HCT116 (cell line): ENCODE measurements at regions not wholly inside any gene's neighbourhood (a gene's known extent, or its start where the extent isn't known, plus 50 kb on each side); places are given as distances from the start of the nearest gene placed in this dataset.
A peak's percentile ranks its signal among the peaks of the same experiment; 100 is the strongest.

Experiments used
- ATAC-seq: fragments of 200-7000 bp; cut with Tn5 transposase; 2 replicates; pipeline ENCODE4 v1.9.1; 2020; ENCODE audit warnings: mild to moderate bottlenecking, moderate library complexity
- BruUV-seq: library from RNA; stranded (reverse); fragments of 400-500 nt; replicated peaks from 2 replicates; lab custom pipeline; 2021; lab: Mats Ljungman, UMichigan
- CTCF ChIA-PET: fragments of 300-600 bp; sonication (Branson Sonifier 250); formaldehyde crosslinking; loops from one replicate; lab custom pipeline; 2021; ENCODE audit warnings: antibody characterized with exemption; lab: Charles Lee
- POLR2A ChIA-PET: fragments of 300-600, 350-600 bp; sonication (Branson Sonifier 250); formaldehyde crosslinking; loops from one replicate; lab custom pipeline; 2021; ENCODE audit warnings: antibody characterized with exemption; lab: Charles Lee
- RAD21 ChIA-PET, 2 experiments: fragments of 300-600 bp; sonication (Branson Sonifier 250); formaldehyde crosslinking; loops; one replicate each; lab custom pipeline; 2023; ENCODE audit warnings: low total read pairs in 2 of 2; ENCODE audit not compliant: uncharacterized antibody in 2 of 2, unreplicated experiment in 2 of 2, low non-redundant PET in 1 of 2; lab: Charles Lee
- DNase-seq: peaks from one replicate; pipeline ENCODE4 v3.0.0-alpha.2; 2010; ENCODE audit warnings: low read depth, low spot score
- H2AFZ ChIP-seq: fragments of 200-600 bp; shearing (Covaris generic), sonication (generic); 2 replicates; pipeline ENCODE4 v1.6.1; 2017; ENCODE audit warnings: low read depth, mixed run types, mixed read lengths, antibody characterized with exemption, low read length; ENCODE audit not compliant: poor library complexity, severe bottlenecking
- H3K27ac ChIP-seq: 2 replicates; pipeline ENCODE4 v1.5.1; 2012; ENCODE audit warnings: low read depth, low read length
- H3K27me3 ChIP-seq: fragments of 200-600 bp; sonication (generic); 2 replicates; pipeline ENCODE4 v1.6.1; 2016; ENCODE audit warnings: mixed run types, low read length, mixed read lengths; ENCODE audit not compliant: insufficient read depth
- H3K36me3 ChIP-seq, 2 experiments: fragments of 200-500 bp in 1 of 2; fragments of 200-600 bp in 1 of 2; sonication (Bioruptor generic) in 1 of 2; sonication (generic) in 1 of 2; 2 replicates each; pipeline versions ENCODE4 v1.5.1 to v1.6.1; 2014 to 2016; ENCODE audit warnings: low read length in 2 of 2, inconsistent platforms in 1 of 2, mixed read lengths in 1 of 2, mixed run types in 1 of 2; ENCODE audit not compliant: insufficient read depth in 2 of 2, control insufficient read depth in 1 of 2
- H3K4me1 ChIP-seq, 2 experiments: fragments of 200-600 bp in 1 of 2; sonication (generic) in 1 of 2; 2 replicates each; pipeline versions ENCODE4 v1.5.1 to v1.6.1; 2012 to 2017; ENCODE audit warnings: low read length in 2 of 2, inconsistent platforms in 1 of 2, mild to moderate bottlenecking in 1 of 2, mixed read lengths in 1 of 2, mixed run types in 1 of 2, moderate library complexity in 1 of 2; ENCODE audit not compliant: insufficient read depth in 2 of 2, control insufficient read depth in 1 of 2
- H3K4me2 ChIP-seq: fragments of 200-600 bp; sonication (generic); 2 replicates; pipeline ENCODE4 v1.6.1; 2017; ENCODE audit warnings: mixed run types, low read length, mixed read lengths
- H3K4me3 ChIP-seq, 2 experiments: fragments of 200-600 bp in 1 of 2; sonication (generic) in 1 of 2; replicated peaks in 1 of 2; 2 replicates each; pipeline ENCODE4 v1.5.1; 2011 to 2016; ENCODE audit warnings: low read length in 2 of 2, control low read depth in 1 of 2, low read depth in 1 of 2, mild to moderate bottlenecking in 1 of 2, mixed read lengths in 1 of 2, mixed run types in 1 of 2
- H3K79me2 ChIP-seq: fragments of 200-600 bp; sonication (generic); 2 replicates; pipeline ENCODE4 v1.6.1; 2017; ENCODE audit warnings: mild to moderate bottlenecking, mixed run types, low read length, moderate library complexity, mixed read lengths; ENCODE audit not compliant: insufficient read depth
- H3K9ac ChIP-seq: fragments of 200-600 bp; sonication (generic); 2 replicates; pipeline ENCODE4 v1.6.1; 2016; ENCODE audit warnings: low read length, mixed read lengths
- H3K9me2 ChIP-seq: fragments of 200-600 bp; sonication (generic), shearing (Covaris generic); 2 replicates; pipeline ENCODE4 v1.6.1; 2017; ENCODE audit warnings: mixed run types, mild to moderate bottlenecking, moderate library complexity; ENCODE audit not compliant: insufficient read depth
- H3K9me3 ChIP-seq, 2 experiments: fragments of 200-500 bp in 1 of 2; fragments of 200-600 bp in 1 of 2; sonication (Bioruptor generic) in 1 of 2; sonication (generic) in 1 of 2; 2 replicates each; pipeline ENCODE4 v1.6.1; 2014 to 2017; ENCODE audit warnings: low read length in 2 of 2, mixed read lengths in 2 of 2, inconsistent platforms in 1 of 2, low read depth in 1 of 2, mild to moderate bottlenecking in 1 of 2, mixed run types in 1 of 2, moderate library complexity in 1 of 2; ENCODE audit not compliant: control insufficient read depth in 1 of 2, insufficient read depth in 1 of 2
- H4K20me1 ChIP-seq: fragments of 200-600 bp; sonication (generic), shearing (Covaris generic); 2 replicates; pipeline ENCODE4 v1.6.1; 2017; ENCODE audit warnings: mixed run types, mild to moderate bottlenecking, moderate library complexity; ENCODE audit not compliant: insufficient read depth
- EGR1 ChIP-seq: IDR thresholded peaks from 2 replicates; pipeline ENCODE4 v1.6.1; 2012; ENCODE audit warnings: low read depth
- EZH2phosphoT487 ChIP-seq: fragments of 200-600 bp; IDR thresholded peaks from 2 replicates; pipeline ENCODE4 v1.6.1; 2018; ENCODE audit warnings: antibody characterized with exemption, borderline replicate concordance
- FOSL1 ChIP-seq: IDR thresholded peaks from 2 replicates; pipeline ENCODE4 v1.6.1; 2012; ENCODE audit warnings: low read depth
- JUND ChIP-seq: IDR thresholded peaks from 2 replicates; pipeline ENCODE4 v1.6.1; 2012
- SIN3A ChIP-seq: IDR thresholded peaks from 2 replicates; pipeline ENCODE4 v1.6.1; 2012; ENCODE audit warnings: low read depth
- SRF ChIP-seq: IDR thresholded peaks from 2 replicates; pipeline ENCODE4 v1.6.1; 2012; ENCODE audit warnings: low read depth
- ZFX ChIP-seq: fragments of 450-650 bp; IDR thresholded peaks from 2 replicates; pipeline ENCODE4 v1.6.1; 2017
- ZNF274 ChIP-seq: fragments of 200-500 bp; sonication (Bioruptor generic); IDR thresholded peaks from 2 replicates; pipeline ENCODE4 v1.6.1; 2014; ENCODE audit warnings: mild to moderate bottlenecking, low read depth, low read length, inconsistent platforms
- intact Hi-C: fragments of 100-400 bp; cut with micrococcal nuclease; formaldehyde crosslinking; loops from 2 replicates; pipeline ENCODE4 v1.10.0; 2022
- TF ChIP-seq, protein P1 (sequence below), 3 experiments: fragments of 200-600 bp in 1 of 3; sonication (generic) in 1 of 3; IDR thresholded peaks in 2 of 3; conservative IDR thresholded peaks in 1 of 3; 2 replicates each; pipeline ENCODE4 v1.5.1; 2012 to 2017; ENCODE audit warnings: low read depth in 2 of 3, low read length in 2 of 3, antibody characterized with exemption in 1 of 3, borderline replicate concordance in 1 of 3, control low read depth in 1 of 3, mild to moderate bottlenecking in 1 of 3, mixed read lengths in 1 of 3, mixed run types in 1 of 3, moderate library complexity in 1 of 3; ENCODE audit not compliant: insufficient read depth in 1 of 3
- TF ChIP-seq, protein P2 (sequence below): IDR thresholded peaks from 2 replicates; pipeline ENCODE4 v1.6.1; 2012
- TF ChIP-seq, protein P3 (sequence below): IDR thresholded peaks from 2 replicates; pipeline ENCODE4 v1.6.1; 2012; ENCODE audit warnings: low read depth

DNA sequence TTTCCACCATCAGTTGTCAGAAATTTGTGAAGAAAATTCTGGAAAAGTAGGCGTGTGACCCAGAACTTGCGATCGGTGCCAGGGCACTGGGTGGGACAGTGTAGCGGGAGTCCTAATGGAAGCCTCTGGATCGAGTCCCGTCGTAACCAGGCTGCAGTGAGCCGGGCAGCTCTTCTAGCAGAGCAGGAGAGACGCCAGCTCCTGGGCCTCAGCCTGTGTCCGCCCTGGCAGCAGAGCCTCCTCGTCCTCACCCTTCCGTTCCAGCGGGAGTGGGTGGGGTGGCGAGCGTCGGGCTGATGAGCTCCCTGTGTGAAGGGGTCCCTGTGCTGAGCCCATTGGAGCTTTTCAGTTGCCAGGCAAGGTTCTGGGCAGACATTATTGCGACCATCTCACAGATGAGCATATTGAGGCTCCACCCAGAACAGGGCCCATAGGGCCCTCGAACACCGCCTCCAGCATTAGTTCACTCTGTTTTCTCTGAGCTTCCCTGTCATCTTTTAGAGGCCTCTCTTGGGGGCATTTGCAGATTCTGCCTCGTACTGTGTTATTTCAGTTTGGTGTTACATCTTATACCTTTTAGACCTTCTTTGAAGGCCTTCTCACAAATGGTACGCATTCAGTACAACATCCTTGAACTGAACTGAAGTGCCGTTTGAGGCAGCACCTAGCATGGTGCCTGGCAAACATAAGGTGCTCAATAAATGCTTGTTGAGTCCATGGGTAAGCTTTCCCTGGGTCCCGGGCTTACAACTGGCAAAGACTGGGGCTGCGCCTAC lies 207.1 kb upstream of the CIBAR2 start:
- no TSS peak for BruUV-seq
- H3K4me3 ChIP-seq, result no peak overlapping the region
- intact Hi-C loops, result no loop called here
- RAD21 ChIA-PET, result no interaction called here
- CTCF ChIA-PET, result interaction anchor here (0.9 kb wide), 1 partner anchor 12 kb away, joined by 6 read pairs; no protein-coding TSS in a partner anchor
- H3K27ac ChIP-seq, result no peak overlapping the region
- no peak overlapping the region for H3K4me2 ChIP-seq
- no peak overlapping the region for H2AFZ ChIP-seq
- H3K36me3 ChIP-seq, result no peaks in the 10 kb centered on the region
- no peaks in the 10 kb centered on the region for H3K9me2 ChIP-seq
- DNase-seq, result no peak
- peaks cover 23 to 40% of the 10 kb centered on the region in 2 experiments; a peak in 3 of 4 replicates for H3K4me1 ChIP-seq
- no peak overlapping the region for H3K9ac ChIP-seq
- POLR2A ChIA-PET, result no interaction called here
- no peaks in the 10 kb centered on the region; the same call in 1 of the 2 replicates for H4K20me1 ChIP-seq
- TF ChIP-seq, protein P1, sequence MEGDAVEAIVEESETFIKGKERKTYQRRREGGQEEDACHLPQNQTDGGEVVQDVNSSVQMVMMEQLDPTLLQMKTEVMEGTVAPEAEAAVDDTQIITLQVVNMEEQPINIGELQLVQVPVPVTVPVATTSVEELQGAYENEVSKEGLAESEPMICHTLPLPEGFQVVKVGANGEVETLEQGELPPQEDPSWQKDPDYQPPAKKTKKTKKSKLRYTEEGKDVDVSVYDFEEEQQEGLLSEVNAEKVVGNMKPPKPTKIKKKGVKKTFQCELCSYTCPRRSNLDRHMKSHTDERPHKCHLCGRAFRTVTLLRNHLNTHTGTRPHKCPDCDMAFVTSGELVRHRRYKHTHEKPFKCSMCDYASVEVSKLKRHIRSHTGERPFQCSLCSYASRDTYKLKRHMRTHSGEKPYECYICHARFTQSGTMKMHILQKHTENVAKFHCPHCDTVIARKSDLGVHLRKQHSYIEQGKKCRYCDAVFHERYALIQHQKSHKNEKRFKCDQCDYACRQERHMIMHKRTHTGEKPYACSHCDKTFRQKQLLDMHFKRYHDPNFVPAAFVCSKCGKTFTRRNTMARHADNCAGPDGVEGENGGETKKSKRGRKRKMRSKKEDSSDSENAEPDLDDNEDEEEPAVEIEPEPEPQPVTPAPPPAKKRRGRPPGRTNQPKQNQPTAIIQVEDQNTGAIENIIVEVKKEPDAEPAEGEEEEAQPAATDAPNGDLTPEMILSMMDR (IDR thresholded peaks at IDR 0.05 in 2 of 3, conservative IDR thresholded peaks at IDR 0.05 in 1 of 3; ENCODE audit: borderline replicate concordance in 1 of 3, insufficient read depth in 1 of 3, low read depth in 2 of 3, low read length in 2 of 3), result no peak
- no peak for TF ChIP-seq ZNF274
- TF ChIP-seq FOSL1, result no peak
- TF ChIP-seq JUND, result no peak
- TF ChIP-seq SIN3A, result no peak
- no peak for ATAC-seq
- no peaks in the 10 kb centered on the region for H3K79me2 ChIP-seq
- H3K27me3 ChIP-seq, result no peaks in the 10 kb centered on the region
- H3K9me3 ChIP-seq, result no peaks in the 10 kb centered on the region

DNA sequence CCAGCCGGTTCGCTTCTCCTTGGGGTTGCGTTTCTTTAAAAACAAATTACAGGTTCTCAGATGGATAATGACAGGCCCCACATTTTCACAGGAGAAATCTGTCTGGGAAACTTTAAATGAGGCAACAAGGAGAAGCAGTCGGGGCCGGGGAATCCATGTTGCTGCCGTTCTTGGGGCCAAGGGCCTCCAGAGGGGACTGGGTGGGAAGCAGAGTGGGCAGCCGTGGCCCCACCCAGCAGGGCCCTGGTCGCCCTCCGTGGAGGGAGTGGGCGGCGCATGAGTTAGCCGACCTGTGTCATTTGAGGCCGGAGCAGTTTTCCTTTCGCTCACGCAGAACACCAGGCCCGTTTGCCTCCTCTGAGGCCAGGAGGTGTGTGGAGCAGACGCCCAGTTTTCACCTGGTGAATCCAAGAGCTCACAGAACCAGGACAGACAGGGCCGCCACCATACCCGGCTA lies 207.7 kb upstream of the CIBAR2 start:
- Histone ChIP-seq H3K79me2 (no peaks in the 10 kb centered on the region), H3K4me2 (peak overlapping the region; percentile 6; the same call in 1 of the 2 replicates), H4K20me1 (no peaks in the 10 kb centered on the region; the same call in 1 of the 2 replicates), H3K27ac (no peak overlapping the region), H3K4me1 (peaks cover 23 to 40% of the 10 kb centered on the region in 2 experiments; a peak in 3 of 4 replicates), H3K9me2 (no peaks in the 10 kb centered on the region), H3K36me3 (no peaks in the 10 kb centered on the region), H2AFZ (no peak overlapping the region), H3K9me3 (no peaks in the 10 kb centered on the region), H3K4me3 (no peak overlapping the region), H3K9ac (no peak overlapping the region), H3K27me3 (no peaks in the 10 kb centered on the region)
- RAD21 ChIA-PET, result no interaction called here
- POLR2A ChIA-PET, result no interaction called here
- ATAC-seq, result no peak
- DNase-seq, result no peak
- intact Hi-C loops, result no loop called here
- CTCF ChIA-PET, result interaction anchor here (0.9 kb wide), 1 partner anchor 11 kb away, joined by 6 read pairs; no protein-coding TSS in a partner anchor
- BruUV-seq, result no TSS peak
- TF ChIP-seq SRF, result no peak
- no peak for TF ChIP-seq EGR1
- TF ChIP-seq, protein P2, sequence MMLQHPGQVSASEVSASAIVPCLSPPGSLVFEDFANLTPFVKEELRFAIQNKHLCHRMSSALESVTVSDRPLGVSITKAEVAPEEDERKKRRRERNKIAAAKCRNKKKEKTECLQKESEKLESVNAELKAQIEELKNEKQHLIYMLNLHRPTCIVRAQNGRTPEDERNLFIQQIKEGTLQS, result no peak
- TF ChIP-seq, protein P3, sequence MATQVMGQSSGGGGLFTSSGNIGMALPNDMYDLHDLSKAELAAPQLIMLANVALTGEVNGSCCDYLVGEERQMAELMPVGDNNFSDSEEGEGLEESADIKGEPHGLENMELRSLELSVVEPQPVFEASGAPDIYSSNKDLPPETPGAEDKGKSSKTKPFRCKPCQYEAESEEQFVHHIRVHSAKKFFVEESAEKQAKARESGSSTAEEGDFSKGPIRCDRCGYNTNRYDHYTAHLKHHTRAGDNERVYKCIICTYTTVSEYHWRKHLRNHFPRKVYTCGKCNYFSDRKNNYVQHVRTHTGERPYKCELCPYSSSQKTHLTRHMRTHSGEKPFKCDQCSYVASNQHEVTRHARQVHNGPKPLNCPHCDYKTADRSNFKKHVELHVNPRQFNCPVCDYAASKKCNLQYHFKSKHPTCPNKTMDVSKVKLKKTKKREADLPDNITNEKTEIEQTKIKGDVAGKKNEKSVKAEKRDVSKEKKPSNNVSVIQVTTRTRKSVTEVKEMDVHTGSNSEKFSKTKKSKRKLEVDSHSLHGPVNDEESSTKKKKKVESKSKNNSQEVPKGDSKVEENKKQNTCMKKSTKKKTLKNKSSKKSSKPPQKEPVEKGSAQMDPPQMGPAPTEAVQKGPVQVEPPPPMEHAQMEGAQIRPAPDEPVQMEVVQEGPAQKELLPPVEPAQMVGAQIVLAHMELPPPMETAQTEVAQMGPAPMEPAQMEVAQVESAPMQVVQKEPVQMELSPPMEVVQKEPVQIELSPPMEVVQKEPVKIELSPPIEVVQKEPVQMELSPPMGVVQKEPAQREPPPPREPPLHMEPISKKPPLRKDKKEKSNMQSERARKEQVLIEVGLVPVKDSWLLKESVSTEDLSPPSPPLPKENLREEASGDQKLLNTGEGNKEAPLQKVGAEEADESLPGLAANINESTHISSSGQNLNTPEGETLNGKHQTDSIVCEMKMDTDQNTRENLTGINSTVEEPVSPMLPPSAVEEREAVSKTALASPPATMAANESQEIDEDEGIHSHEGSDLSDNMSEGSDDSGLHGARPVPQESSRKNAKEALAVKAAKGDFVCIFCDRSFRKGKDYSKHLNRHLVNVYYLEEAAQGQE, result no peak
- no peak for TF ChIP-seq FOSL1
- TF ChIP-seq EZH2phosphoT487, result no peak
- no peak for TF ChIP-seq ZFX
